ENCODE measurements at regions not wholly inside any gene's neighbourhood (a gene's known extent, or its start where the extent isn't known, plus 50 kb on each side); places are given as distances from the start of the nearest gene placed in this dataset.

DNA sequence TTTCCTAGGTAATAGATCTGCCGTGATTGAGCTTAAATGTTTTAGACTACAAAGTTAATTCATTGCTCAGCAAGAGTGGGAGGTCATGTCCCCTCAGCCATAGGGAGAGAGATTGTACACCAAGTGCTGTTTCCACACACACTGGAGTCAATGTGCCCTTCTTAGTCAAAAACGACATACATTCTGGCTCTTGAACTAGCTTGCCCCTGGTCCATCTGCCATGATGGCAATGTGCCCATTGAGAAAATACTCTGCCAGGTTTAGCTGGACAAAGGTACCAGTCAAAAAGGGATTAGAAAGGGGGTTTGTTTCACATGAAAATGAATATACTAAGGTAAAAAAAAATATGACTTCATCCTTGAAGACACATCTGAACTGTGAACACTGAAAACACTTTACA lies 377.1 kb upstream of the ADGRL3 start:
- TF ChIP-seq, protein P1, sequence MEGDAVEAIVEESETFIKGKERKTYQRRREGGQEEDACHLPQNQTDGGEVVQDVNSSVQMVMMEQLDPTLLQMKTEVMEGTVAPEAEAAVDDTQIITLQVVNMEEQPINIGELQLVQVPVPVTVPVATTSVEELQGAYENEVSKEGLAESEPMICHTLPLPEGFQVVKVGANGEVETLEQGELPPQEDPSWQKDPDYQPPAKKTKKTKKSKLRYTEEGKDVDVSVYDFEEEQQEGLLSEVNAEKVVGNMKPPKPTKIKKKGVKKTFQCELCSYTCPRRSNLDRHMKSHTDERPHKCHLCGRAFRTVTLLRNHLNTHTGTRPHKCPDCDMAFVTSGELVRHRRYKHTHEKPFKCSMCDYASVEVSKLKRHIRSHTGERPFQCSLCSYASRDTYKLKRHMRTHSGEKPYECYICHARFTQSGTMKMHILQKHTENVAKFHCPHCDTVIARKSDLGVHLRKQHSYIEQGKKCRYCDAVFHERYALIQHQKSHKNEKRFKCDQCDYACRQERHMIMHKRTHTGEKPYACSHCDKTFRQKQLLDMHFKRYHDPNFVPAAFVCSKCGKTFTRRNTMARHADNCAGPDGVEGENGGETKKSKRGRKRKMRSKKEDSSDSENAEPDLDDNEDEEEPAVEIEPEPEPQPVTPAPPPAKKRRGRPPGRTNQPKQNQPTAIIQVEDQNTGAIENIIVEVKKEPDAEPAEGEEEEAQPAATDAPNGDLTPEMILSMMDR (IDR thresholded peaks at IDR 0.05), result no peak
- TF ChIP-seq POLR2A (IDR thresholded peaks at IDR 0.05) (no peak), POLR2AphosphoS5 (IDR thresholded peaks at IDR 0.05) (no peak)

All from sigmoid colon (tissue), 4 donors.